ENCODE measurements at regions not wholly inside any gene's neighbourhood (a gene's known extent, or its start where the extent isn't known, plus 50 kb on each side); places are given as distances from the start of the nearest gene placed in this dataset.

DNA sequence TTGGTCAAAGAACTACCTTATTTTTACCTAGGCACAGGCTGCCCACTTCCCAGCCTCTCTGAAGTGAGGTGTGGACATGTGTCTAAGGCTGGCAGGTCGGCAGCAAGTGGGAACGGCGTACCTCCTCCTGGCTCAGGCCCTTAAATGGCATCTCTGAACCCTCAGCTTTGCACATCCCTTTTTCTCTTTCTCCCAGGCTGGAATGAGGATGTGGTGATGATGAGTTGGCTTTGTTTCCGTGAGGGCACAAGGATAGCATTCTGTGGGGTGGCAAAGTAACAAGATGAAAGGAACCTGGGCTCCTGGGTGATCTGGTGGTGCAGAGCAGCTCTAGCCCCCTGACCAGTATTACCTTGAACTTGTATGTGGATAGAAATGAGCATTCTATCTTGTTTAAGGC lies 196.8 kb downstream of the REEP3 start:
- H3K4me1 Mint-ChIP-seq = peaks cover 8% of the 10 kb centered on the region
- Histone ChIP-seq H3K4me3 (ENCODE audit: control extremely low read depth in 1 of 5, extremely low read depth in 1 of 5, insufficient read depth in 1 of 5, low read depth in 2 of 5, low read length in 4 of 5) (no peak overlapping the region), H3K4me2 (replicated peaks; ENCODE audit: low read depth, low read length, poor library complexity, severe bottlenecking) (no peak overlapping the region), H2AFZ (ENCODE audit: insufficient read depth, low read depth, low read length, poor library complexity, severe bottlenecking) (no peak overlapping the region), H3K9ac (ENCODE audit: low read length) (no peak overlapping the region), H3K79me2 (ENCODE audit: control insufficient read depth, insufficient read depth, low read length) (no peaks in the 10 kb centered on the region), H3K4me1 (ENCODE audit: control insufficient read depth in 2 of 2, insufficient read depth in 2 of 2, low read length in 2 of 2) (no peaks in the 10 kb centered on the region), H3K27ac (ENCODE audit: low read length in 2 of 2) (no peak overlapping the region), H3K36me3 (replicated peaks in 1 of 2; ENCODE audit: control extremely low read depth in 1 of 2, control insufficient read depth in 1 of 2, extremely low read depth in 1 of 2, insufficient read depth in 2 of 2, low read length in 1 of 2) (no peaks in the 10 kb centered on the region), H4K20me1 (ENCODE audit: control insufficient read depth, insufficient read depth, low read length, poor library complexity, severe bottlenecking) (no peaks in the 10 kb centered on the region), H3K27me3 (replicated peaks in 1 of 4; ENCODE audit: control extremely low read depth in 1 of 4, control insufficient read depth in 3 of 4, insufficient read depth in 4 of 4, low read length in 3 of 4) (peaks cover 0 to 2% (median 0%) of the 10 kb centered on the region in 4 experiments), H3K9me3 (ENCODE audit: control extremely low read depth in 1 of 3, control insufficient read depth in 2 of 3, insufficient read depth in 1 of 3, low read length in 2 of 3) (no peaks in the 10 kb centered on the region)
- TF ChIP-seq, protein P1, sequence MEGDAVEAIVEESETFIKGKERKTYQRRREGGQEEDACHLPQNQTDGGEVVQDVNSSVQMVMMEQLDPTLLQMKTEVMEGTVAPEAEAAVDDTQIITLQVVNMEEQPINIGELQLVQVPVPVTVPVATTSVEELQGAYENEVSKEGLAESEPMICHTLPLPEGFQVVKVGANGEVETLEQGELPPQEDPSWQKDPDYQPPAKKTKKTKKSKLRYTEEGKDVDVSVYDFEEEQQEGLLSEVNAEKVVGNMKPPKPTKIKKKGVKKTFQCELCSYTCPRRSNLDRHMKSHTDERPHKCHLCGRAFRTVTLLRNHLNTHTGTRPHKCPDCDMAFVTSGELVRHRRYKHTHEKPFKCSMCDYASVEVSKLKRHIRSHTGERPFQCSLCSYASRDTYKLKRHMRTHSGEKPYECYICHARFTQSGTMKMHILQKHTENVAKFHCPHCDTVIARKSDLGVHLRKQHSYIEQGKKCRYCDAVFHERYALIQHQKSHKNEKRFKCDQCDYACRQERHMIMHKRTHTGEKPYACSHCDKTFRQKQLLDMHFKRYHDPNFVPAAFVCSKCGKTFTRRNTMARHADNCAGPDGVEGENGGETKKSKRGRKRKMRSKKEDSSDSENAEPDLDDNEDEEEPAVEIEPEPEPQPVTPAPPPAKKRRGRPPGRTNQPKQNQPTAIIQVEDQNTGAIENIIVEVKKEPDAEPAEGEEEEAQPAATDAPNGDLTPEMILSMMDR (IDR thresholded peaks at IDR 0.05) = no peak
- no peak for TF ChIP-seq EZH2 (IDR thresholded peaks at IDR 0.05; ENCODE audit: borderline replicate concordance, insufficient read depth, low read depth, low read length, poor library complexity, severe bottlenecking)
- peaks cover 6% of the 10 kb centered on the region for H3K27me3 Mint-ChIP-seq
- intact Hi-C loops (cut with micrococcal nuclease) = loop anchor here (10.0 kb wide), 1 partner anchor 253 kb away; the partner anchor contains the start of gene JMJD1C
- ATAC-seq (ENCODE audit: low read depth) = no peak
- H3K9me3 Mint-ChIP-seq (ENCODE audit: insufficient read depth) = no peaks in the 10 kb centered on the region
- ChIA-PET POLR2A (no interaction called here), CTCF (interaction anchor here (0.6 to 15.8 kb wide), 13 partner anchors 14 to 1455 kb away, joined by 3 to 453 read pairs (median 5); no protein-coding TSS in a partner anchor)
- no peak overlapping the region for H3K27ac Mint-ChIP-seq
- 100% methylated on average over 1 of the region's 4 CpGs for WGBS (ENCODE audit: insufficient coverage)
- no peak for DNase-seq
- H3K4me3 Mint-ChIP-seq = no peak overlapping the region

DNA sequence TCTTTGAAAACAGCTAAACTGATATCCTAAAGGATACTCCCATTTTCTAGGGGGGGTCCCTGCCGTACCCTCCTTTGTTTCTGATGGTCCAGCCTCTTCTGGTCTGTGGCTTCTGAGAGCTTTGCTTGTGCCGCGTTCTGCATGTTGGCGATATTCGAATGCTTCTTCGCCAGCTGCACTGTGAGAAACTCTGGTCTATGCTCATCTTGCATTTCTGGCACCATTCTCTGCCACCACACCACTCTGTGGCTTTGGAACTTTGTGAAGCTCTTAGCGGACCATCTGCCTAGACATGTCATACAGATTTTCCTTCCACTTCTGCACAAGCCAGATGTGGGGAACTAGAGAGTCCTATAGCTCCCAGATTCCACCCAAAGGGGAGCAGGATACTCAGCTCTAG lies 197.2 kb downstream of the REEP3 start:
- peaks cover 0 to 2% (median 0%) of the 10 kb centered on the region in 4 experiments for H3K27me3 ChIP-seq (replicated peaks in 1 of 4; ENCODE audit: control extremely low read depth in 1 of 4, control insufficient read depth in 3 of 4, insufficient read depth in 4 of 4, low read length in 3 of 4)
- WGBS (ENCODE audit: insufficient coverage) = 86% methylated on average over 7 of the region's 7 CpGs
- H3K27ac ChIP-seq (ENCODE audit: low read length in 2 of 2) = no peak overlapping the region
- ChIA-PET CTCF (interaction anchor here (0.6 to 15.8 kb wide), 15 partner anchors 11 to 1456 kb away, joined by 3 to 453 read pairs (median 7); no protein-coding TSS in a partner anchor), POLR2A (no interaction called here)
- Mint-ChIP-seq H3K9me3 (ENCODE audit: insufficient read depth) (no peaks in the 10 kb centered on the region), H3K27ac (no peak overlapping the region), H3K4me1 (peaks cover 7% of the 10 kb centered on the region), H3K4me3 (no peak overlapping the region), H3K27me3 (peaks cover 7% of the 10 kb centered on the region)
- H3K9me3 ChIP-seq (ENCODE audit: control extremely low read depth in 1 of 3, control insufficient read depth in 2 of 3, insufficient read depth in 1 of 3, low read length in 2 of 3) = no peaks in the 10 kb centered on the region
- DNase-seq (no peak), ATAC-seq (ENCODE audit: low read depth) (no peak)
- intact Hi-C loops (cut with micrococcal nuclease) = loop anchor here (10.0 kb wide), 1 partner anchor 254 kb away; the partner anchor contains the start of gene JMJD1C
- H3K4me2 ChIP-seq (replicated peaks; ENCODE audit: low read depth, low read length, poor library complexity, severe bottlenecking) = no peak overlapping the region
- TF ChIP-seq, protein P1 (IDR thresholded peaks at IDR 0.05) = no peak
- TF ChIP-seq EZH2 (IDR thresholded peaks at IDR 0.05; ENCODE audit: borderline replicate concordance, insufficient read depth, low read depth, low read length, poor library complexity, severe bottlenecking) = no peak
- no peaks in the 10 kb centered on the region for H4K20me1 ChIP-seq (ENCODE audit: control insufficient read depth, insufficient read depth, low read length, poor library complexity, severe bottlenecking)
- no peaks in the 10 kb centered on the region for H3K36me3 ChIP-seq (replicated peaks in 1 of 2; ENCODE audit: control extremely low read depth in 1 of 2, control insufficient read depth in 1 of 2, extremely low read depth in 1 of 2, insufficient read depth in 2 of 2, low read length in 1 of 2)
- H3K9ac ChIP-seq (ENCODE audit: low read length) = no peak overlapping the region
- H3K4me1 ChIP-seq (ENCODE audit: control insufficient read depth in 2 of 2, insufficient read depth in 2 of 2, low read length in 2 of 2) = no peaks in the 10 kb centered on the region
- no peak overlapping the region for H2AFZ ChIP-seq (ENCODE audit: insufficient read depth, low read depth, low read length, poor library complexity, severe bottlenecking)
- no peak overlapping the region for H3K4me3 ChIP-seq (ENCODE audit: control extremely low read depth in 1 of 5, extremely low read depth in 1 of 5, insufficient read depth in 1 of 5, low read depth in 2 of 5, low read length in 4 of 5)
- H3K79me2 ChIP-seq (ENCODE audit: control insufficient read depth, insufficient read depth, low read length) = no peaks in the 10 kb centered on the region

Measured in B cell (primary cell).